Mammary epithelial cell (primary cell): ENCODE measurements at regions not wholly inside any gene's neighbourhood (a gene's known extent, or its start where the extent isn't known, plus 50 kb on each side); places are given as distances from the start of the nearest gene placed in this dataset.

Source experiments
- EZH2 ChIP-seq: IDR thresholded peaks from 2 replicates; pipeline ENCODE4 v1.6.1; 2012; ENCODE audit warnings: low read length, inconsistent platforms, borderline replicate concordance
- TF ChIP-seq, protein P1 (sequence below), 2 donors: IDR thresholded peaks in 1 of 2; conservative IDR thresholded peaks in 1 of 2; 2 replicates each; pipeline ENCODE4 v1.5.1; 2011 to 2012; ENCODE audit warnings: inconsistent platforms in 2 of 2, low read length in 2 of 2, mild to moderate bottlenecking in 2 of 2, control low read depth in 1 of 2, low read depth in 1 of 2; ENCODE audit not compliant: insufficient read depth in 1 of 2; ENCODE audit errors: extremely low read depth in 1 of 2

DNA sequence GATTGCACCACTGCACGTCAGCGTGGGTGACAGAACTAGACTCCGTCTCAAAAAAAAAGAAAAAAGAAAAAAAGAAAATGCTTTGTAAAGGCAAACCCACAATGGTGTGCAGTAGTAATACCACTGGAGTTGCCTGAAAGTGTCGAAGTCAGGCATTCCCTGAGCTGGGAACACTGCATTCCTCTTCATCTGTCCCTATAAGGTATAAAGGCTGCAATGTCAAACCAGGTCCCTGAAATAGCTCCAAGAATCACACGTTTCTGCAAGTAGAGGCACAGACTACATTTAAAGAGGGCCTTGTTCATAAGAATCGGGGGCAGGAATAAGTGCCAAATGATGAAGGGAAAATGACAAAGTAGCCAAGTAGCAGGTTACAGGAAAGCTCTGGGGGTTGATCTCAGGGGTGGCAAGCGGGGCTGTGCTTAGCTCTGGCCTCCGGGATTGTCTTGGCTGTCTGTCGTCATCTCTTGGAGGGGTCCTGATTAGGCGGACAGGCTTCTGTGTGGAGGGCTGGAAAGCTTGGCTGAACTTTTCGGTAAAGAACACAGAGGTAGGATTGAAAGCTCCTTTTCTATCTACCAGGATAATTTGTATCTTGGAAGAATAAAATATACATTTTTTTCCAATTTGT, 109.1 kb downstream of the PFKFB3 start:
- TF ChIP-seq, protein P1, sequence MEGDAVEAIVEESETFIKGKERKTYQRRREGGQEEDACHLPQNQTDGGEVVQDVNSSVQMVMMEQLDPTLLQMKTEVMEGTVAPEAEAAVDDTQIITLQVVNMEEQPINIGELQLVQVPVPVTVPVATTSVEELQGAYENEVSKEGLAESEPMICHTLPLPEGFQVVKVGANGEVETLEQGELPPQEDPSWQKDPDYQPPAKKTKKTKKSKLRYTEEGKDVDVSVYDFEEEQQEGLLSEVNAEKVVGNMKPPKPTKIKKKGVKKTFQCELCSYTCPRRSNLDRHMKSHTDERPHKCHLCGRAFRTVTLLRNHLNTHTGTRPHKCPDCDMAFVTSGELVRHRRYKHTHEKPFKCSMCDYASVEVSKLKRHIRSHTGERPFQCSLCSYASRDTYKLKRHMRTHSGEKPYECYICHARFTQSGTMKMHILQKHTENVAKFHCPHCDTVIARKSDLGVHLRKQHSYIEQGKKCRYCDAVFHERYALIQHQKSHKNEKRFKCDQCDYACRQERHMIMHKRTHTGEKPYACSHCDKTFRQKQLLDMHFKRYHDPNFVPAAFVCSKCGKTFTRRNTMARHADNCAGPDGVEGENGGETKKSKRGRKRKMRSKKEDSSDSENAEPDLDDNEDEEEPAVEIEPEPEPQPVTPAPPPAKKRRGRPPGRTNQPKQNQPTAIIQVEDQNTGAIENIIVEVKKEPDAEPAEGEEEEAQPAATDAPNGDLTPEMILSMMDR (conservative IDR thresholded peaks at IDR 0.05 in 1 of 2, IDR thresholded peaks at IDR 0.05 in 1 of 2; ENCODE audit: extremely low read depth in 1 of 2, insufficient read depth in 1 of 2, low read depth in 1 of 2, low read length in 2 of 2) = no peak
- no peak for TF ChIP-seq EZH2
